ENCODE measurements at regions not wholly inside any gene's neighbourhood (a gene's known extent, or its start where the extent isn't known, plus 50 kb on each side); places are given as distances from the start of the nearest gene placed in this dataset.

DNA sequence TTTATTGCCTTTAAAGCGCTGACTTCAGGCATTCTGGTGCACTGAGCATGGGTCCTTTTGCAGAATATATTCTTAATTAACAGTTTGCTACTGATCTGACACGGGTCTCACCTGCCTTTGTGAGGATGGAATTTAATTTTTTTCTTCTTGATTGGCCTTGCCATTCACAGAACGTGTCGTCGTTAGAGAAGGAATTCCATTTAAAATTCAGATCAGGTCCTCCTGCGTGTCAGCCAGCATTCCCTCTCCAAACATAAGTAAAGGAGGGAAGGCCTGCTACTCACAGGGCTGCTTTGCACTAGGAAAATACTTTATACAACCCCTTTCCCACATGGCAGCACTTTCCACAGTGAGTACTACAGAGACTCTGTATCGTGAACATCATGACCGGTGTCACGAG, 492.7 kb downstream of the NTRK3 start:
- Histone ChIP-seq H3K4me3 (replicated peaks; ENCODE audit: insufficient read depth, low read length) (no peak overlapping the region), H3K27ac (replicated peaks) (no peak overlapping the region), H3K27me3 (ENCODE audit: insufficient read depth, poor library complexity, severe bottlenecking) (no peaks in the 10 kb centered on the region)
- DNase-seq (ENCODE audit: low read depth in 1 of 2, low spot score in 1 of 2): no peak
- TF ChIP-seq, protein P1, sequence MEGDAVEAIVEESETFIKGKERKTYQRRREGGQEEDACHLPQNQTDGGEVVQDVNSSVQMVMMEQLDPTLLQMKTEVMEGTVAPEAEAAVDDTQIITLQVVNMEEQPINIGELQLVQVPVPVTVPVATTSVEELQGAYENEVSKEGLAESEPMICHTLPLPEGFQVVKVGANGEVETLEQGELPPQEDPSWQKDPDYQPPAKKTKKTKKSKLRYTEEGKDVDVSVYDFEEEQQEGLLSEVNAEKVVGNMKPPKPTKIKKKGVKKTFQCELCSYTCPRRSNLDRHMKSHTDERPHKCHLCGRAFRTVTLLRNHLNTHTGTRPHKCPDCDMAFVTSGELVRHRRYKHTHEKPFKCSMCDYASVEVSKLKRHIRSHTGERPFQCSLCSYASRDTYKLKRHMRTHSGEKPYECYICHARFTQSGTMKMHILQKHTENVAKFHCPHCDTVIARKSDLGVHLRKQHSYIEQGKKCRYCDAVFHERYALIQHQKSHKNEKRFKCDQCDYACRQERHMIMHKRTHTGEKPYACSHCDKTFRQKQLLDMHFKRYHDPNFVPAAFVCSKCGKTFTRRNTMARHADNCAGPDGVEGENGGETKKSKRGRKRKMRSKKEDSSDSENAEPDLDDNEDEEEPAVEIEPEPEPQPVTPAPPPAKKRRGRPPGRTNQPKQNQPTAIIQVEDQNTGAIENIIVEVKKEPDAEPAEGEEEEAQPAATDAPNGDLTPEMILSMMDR (IDR thresholded peaks at IDR 0.05; ENCODE audit: insufficient read depth, low read length): no peak
- TF ChIP-seq POLR2AphosphoS5 (IDR thresholded peaks at IDR 0.05; ENCODE audit: low read depth): no peak
- TF ChIP-seq, protein P2, sequence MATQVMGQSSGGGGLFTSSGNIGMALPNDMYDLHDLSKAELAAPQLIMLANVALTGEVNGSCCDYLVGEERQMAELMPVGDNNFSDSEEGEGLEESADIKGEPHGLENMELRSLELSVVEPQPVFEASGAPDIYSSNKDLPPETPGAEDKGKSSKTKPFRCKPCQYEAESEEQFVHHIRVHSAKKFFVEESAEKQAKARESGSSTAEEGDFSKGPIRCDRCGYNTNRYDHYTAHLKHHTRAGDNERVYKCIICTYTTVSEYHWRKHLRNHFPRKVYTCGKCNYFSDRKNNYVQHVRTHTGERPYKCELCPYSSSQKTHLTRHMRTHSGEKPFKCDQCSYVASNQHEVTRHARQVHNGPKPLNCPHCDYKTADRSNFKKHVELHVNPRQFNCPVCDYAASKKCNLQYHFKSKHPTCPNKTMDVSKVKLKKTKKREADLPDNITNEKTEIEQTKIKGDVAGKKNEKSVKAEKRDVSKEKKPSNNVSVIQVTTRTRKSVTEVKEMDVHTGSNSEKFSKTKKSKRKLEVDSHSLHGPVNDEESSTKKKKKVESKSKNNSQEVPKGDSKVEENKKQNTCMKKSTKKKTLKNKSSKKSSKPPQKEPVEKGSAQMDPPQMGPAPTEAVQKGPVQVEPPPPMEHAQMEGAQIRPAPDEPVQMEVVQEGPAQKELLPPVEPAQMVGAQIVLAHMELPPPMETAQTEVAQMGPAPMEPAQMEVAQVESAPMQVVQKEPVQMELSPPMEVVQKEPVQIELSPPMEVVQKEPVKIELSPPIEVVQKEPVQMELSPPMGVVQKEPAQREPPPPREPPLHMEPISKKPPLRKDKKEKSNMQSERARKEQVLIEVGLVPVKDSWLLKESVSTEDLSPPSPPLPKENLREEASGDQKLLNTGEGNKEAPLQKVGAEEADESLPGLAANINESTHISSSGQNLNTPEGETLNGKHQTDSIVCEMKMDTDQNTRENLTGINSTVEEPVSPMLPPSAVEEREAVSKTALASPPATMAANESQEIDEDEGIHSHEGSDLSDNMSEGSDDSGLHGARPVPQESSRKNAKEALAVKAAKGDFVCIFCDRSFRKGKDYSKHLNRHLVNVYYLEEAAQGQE (IDR thresholded peaks at IDR 0.05; ENCODE audit: insufficient replicate concordance, low read depth): no peak
- no peak for TF ChIP-seq SPI1 (IDR thresholded peaks at IDR 0.05; ENCODE audit: borderline replicate concordance, low read depth)
- no peak for TF ChIP-seq GABPA (IDR thresholded peaks at IDR 0.05; ENCODE audit: low read depth)

DNA sequence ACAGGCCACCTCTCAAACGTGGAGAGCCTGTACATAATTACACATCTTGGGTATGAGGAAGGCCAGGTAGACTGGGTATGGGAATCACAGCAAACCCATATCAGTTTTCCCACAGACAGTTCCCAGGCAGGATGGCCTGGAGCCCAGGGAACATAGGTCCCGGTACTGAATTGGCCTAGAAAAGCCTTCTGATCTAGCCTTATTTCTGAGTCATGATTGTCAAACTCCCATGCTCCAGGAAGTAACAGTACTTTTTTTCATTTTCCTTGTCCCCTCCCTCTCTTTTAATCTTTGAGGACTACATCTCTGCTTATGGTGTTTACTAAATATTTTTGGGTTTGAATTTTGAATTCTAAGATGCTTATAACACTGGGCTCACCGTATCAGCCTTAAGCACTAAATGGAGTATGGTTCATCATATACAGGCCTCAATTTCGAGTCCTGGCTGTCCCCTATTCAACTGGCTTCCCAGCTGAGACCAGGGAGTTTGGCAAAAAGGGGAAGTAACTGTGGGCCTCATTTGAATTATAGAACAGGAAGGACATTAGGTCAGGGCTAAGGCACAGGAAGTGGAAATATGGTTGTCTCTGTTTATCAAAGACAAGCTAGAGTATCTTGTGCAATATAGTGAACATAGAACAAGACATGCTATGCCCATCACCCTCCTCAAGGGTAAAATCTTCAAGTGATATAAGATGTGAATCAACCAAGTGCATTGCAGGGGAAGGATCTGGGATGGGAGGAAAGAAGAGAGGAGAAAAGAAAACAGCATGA, 494.6 kb downstream of the NTRK3 start:
- Histone ChIP-seq H3K27ac (replicated peaks) (peak overlapping the region; percentile 57), H3K4me3 (replicated peaks; ENCODE audit: insufficient read depth, low read length) (no peak overlapping the region), H3K27me3 (ENCODE audit: insufficient read depth, poor library complexity, severe bottlenecking) (no peaks in the 10 kb centered on the region)
- TF ChIP-seq GABPA (IDR thresholded peaks at IDR 0.05; ENCODE audit: low read depth): peak; percentile 70
- 0 out of 2 replicates have a peak, but pooled peaks have one; percentile 57 for TF ChIP-seq POLR2AphosphoS5 (IDR thresholded peaks at IDR 0.05; ENCODE audit: low read depth)
- TF ChIP-seq, protein P2 (IDR thresholded peaks at IDR 0.05; ENCODE audit: insufficient replicate concordance, low read depth): no peak
- peak; percentile 78; the same call in 1 of the 2 replicates for TF ChIP-seq SPI1 (IDR thresholded peaks at IDR 0.05; ENCODE audit: borderline replicate concordance, low read depth)
- peak; percentile 86 to 92 for DNase-seq (ENCODE audit: low read depth in 1 of 2, low spot score in 1 of 2)

DNA sequence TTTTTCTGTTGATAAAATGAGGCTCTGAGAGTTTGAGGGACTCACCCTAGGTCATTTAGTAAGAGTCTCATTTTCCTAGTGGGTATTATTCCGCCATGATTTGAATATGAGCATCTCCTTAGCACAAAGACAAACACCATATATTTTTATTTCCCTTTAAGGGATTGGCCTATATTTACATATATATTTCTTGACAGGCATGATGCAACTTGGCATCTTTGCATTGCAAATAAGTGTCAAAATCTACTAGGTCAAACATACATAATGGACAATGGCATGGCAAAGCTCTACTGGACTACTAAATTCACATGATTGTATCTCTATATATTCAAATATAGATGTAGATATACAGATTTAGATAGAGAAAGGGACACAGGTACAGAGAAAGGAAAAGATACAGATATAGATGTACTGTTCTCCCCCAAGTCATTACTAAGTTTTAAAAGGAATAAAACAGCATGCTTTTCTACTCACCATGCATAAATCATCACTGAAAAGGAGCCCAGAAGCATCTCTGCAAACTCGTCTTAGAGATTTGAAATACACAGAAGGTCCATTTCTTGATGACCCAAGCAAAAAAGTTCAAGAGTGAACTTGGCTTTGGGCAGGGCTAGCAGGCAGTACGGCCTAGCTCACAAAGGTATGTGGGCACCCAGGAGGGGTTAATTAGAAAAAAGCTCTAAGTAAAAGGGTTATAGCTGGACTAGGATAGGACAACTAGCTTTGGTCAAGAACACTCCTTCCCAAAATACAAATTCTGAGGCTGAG, 495.8 kb downstream of the NTRK3 start:
- Histone ChIP-seq H3K4me3 (replicated peaks; ENCODE audit: insufficient read depth, low read length) (no peak overlapping the region), H3K27ac (replicated peaks) (peak overlapping the region; percentile 57), H3K27me3 (ENCODE audit: insufficient read depth, poor library complexity, severe bottlenecking) (no peaks in the 10 kb centered on the region)
- no peak for DNase-seq (ENCODE audit: low read depth in 1 of 2, low spot score in 1 of 2)
- TF ChIP-seq, protein P2 (IDR thresholded peaks at IDR 0.05; ENCODE audit: insufficient replicate concordance, low read depth): no peak
- TF ChIP-seq, protein P1 (IDR thresholded peaks at IDR 0.05; ENCODE audit: insufficient read depth, low read length): no peak
- TF ChIP-seq SPI1 (IDR thresholded peaks at IDR 0.05; ENCODE audit: borderline replicate concordance, low read depth): no peak
- no peak for TF ChIP-seq GABPA (IDR thresholded peaks at IDR 0.05; ENCODE audit: low read depth)
- TF ChIP-seq POLR2AphosphoS5 (IDR thresholded peaks at IDR 0.05; ENCODE audit: low read depth): no peak

Measured in HL-60 (cell line).